Mammary epithelial cell (primary cell): ENCODE measurements at regions not wholly inside any gene's neighbourhood (a gene's known extent, or its start where the extent isn't known, plus 50 kb on each side); places are given as distances from the start of the nearest gene placed in this dataset.

ENCODE experiments used
- EZH2 ChIP-seq: IDR thresholded peaks from 2 replicates; pipeline ENCODE4 v1.6.1; 2012; ENCODE audit warnings: low read length, inconsistent platforms, borderline replicate concordance
- TF ChIP-seq, protein P1 (sequence below), 2 donors: IDR thresholded peaks in 1 of 2; conservative IDR thresholded peaks in 1 of 2; 2 replicates each; pipeline ENCODE4 v1.5.1; 2011 to 2012; ENCODE audit warnings: inconsistent platforms in 2 of 2, low read length in 2 of 2, mild to moderate bottlenecking in 2 of 2, control low read depth in 1 of 2, low read depth in 1 of 2; ENCODE audit not compliant: insufficient read depth in 1 of 2; ENCODE audit errors: extremely low read depth in 1 of 2

DNA sequence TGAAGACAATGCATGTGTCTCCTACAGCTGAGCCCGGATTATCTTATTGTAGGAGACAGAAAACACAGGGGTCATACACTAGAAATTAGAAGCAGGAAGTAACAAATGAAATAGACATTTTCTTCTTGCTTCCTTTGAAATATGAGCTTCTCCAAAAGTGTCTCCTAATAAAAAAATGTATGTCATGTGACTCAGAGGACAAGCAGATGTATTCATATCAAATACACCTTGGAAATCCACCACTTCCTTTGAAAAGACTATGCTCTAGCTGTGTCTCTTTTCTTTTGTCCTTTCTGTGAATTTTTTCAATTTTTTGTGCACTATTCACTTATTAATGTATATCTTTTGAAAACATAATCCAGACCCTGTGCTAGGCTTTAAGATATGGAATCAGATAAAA is 1906.2 kb downstream of the C4orf33 start:
- TF ChIP-seq, protein P1, sequence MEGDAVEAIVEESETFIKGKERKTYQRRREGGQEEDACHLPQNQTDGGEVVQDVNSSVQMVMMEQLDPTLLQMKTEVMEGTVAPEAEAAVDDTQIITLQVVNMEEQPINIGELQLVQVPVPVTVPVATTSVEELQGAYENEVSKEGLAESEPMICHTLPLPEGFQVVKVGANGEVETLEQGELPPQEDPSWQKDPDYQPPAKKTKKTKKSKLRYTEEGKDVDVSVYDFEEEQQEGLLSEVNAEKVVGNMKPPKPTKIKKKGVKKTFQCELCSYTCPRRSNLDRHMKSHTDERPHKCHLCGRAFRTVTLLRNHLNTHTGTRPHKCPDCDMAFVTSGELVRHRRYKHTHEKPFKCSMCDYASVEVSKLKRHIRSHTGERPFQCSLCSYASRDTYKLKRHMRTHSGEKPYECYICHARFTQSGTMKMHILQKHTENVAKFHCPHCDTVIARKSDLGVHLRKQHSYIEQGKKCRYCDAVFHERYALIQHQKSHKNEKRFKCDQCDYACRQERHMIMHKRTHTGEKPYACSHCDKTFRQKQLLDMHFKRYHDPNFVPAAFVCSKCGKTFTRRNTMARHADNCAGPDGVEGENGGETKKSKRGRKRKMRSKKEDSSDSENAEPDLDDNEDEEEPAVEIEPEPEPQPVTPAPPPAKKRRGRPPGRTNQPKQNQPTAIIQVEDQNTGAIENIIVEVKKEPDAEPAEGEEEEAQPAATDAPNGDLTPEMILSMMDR (conservative IDR thresholded peaks at IDR 0.05 in 1 of 2, IDR thresholded peaks at IDR 0.05 in 1 of 2; ENCODE audit: extremely low read depth in 1 of 2, insufficient read depth in 1 of 2, low read depth in 1 of 2, low read length in 2 of 2), result no peak
- no peak for TF ChIP-seq EZH2
